HepG2 (cell line): ENCODE measurements at regions not wholly inside any gene's neighbourhood (a gene's known extent, or its start where the extent isn't known, plus 50 kb on each side); places are given as distances from the start of the nearest gene placed in this dataset.

ENCODE experiments used
- AHDC1 ChIP-seq: sonication (generic); formaldehyde crosslinking; IDR thresholded peaks from 2 replicates; pipeline ENCODE4 v1.5.1; 2020; ENCODE audit warnings: mild to moderate bottlenecking, missing genetic modification reagents, borderline replicate concordance
- CREM ChIP-seq, 2 experiments: sonication (generic) in 1 of 2; formaldehyde crosslinking in 1 of 2; IDR thresholded peaks; 2 replicates each; pipeline versions ENCODE4 v1.4.0 to v1.6.1; 2016 to 2020; ENCODE audit warnings: antibody characterized with exemption in 1 of 2, mild to moderate bottlenecking in 1 of 2, missing genetic modification reagents in 1 of 2
- DZIP1 ChIP-seq: sonication (generic); formaldehyde crosslinking; IDR thresholded peaks from 2 replicates; pipeline ENCODE4 v1.5.0; 2020; ENCODE audit warnings: mild to moderate bottlenecking, missing genetic modification reagents
- GABPB1 ChIP-seq: IDR thresholded peaks from 2 replicates; pipeline ENCODE4 v1.6.1; 2016; ENCODE audit warnings: mild to moderate bottlenecking, missing genetic modification reagents, moderate library complexity, missing compliant biosample characterization
- KDM6A ChIP-seq: IDR thresholded peaks from 2 replicates; pipeline ENCODE4 v1.6.1; 2016; ENCODE audit warnings: low read depth
- SNAI1 ChIP-seq: sonication (generic); formaldehyde crosslinking; IDR thresholded peaks from 2 replicates; pipeline ENCODE4 v1.5.0; 2020; ENCODE audit warnings: mild to moderate bottlenecking, missing genetic modification reagents, borderline replicate concordance
- ZNF512B ChIP-seq: sonication (generic); formaldehyde crosslinking; IDR thresholded peaks from 2 replicates; pipeline ENCODE4 v1.5.1; 2020; ENCODE audit warnings: missing genetic modification reagents, mild to moderate bottlenecking, borderline replicate concordance
- ZNF703 ChIP-seq: sonication (generic); formaldehyde crosslinking; IDR thresholded peaks from 2 replicates; pipeline ENCODE4 v1.5.1; 2020; ENCODE audit warnings: missing genetic modification reagents, mild to moderate bottlenecking, moderate library complexity, borderline replicate concordance
- ZNF790 ChIP-seq: sonication (generic); formaldehyde crosslinking; IDR thresholded peaks from 2 replicates; pipeline ENCODE4 v1.8.0; 2022; ENCODE audit warnings: missing genetic modification reagents, mild to moderate bottlenecking, borderline replicate concordance

GRCh38 chr12:127802271-127802670 lies 464.7 kb upstream of the TMEM132C start (continued):
- TF ChIP-seq ZNF512B (no peak), SNAI1 (CRISPR knock-in tag) (no peak), GABPB1 (CRISPR knock-in tag) (no peak), CREM (IDR thresholded peaks at IDR 0.05) (no peak), CREM (CRISPR knock-in tag; IDR thresholded peaks at IDR 0.05) (no peak), AHDC1 (CRISPR knock-in tag) (no peak), KDM6A (CRISPR knock-in tag) (no peak), ZNF703 (CRISPR knock-in tag) (no peak), ZNF790 (no peak), DZIP1 (CRISPR knock-in tag) (no peak)
